HG03457 (cell line): ENCODE measurements at regions not wholly inside any gene's neighbourhood (a gene's known extent, or its start where the extent isn't known, plus 50 kb on each side); places are given as distances from the start of the nearest gene placed in this dataset.

Experiments
- ATAC-seq: cut with Tn5 transposase; IDR thresholded peaks from one replicate; pipeline ENCODE4 v1.9.1; 2021; ENCODE audit warnings: moderate number of reproducible peaks; ENCODE audit not compliant: unreplicated experiment

- no peak for ATAC-seq
Observed at GRCh38 chr20:6501061-6501460, 266.4 kb upstream of the BMP2 start.

- ATAC-seq = no peak
Observed at GRCh38 chr20:6499566-6499965, 267.9 kb upstream of the BMP2 start.

- no peak for ATAC-seq
Observed at GRCh38 chr20:6496874-6497273, 270.6 kb upstream of the BMP2 start.

- ATAC-seq = no peak
Observed at GRCh38 chr20:6495907-6496306, 271.6 kb upstream of the BMP2 start.

GRCh38 chr20:6492271-6493055 is 275.0 kb upstream of the BMP2 start:
- no peak for ATAC-seq

- no peak for ATAC-seq
Observed at GRCh38 chr20:6490849-6491248, 276.6 kb upstream of the BMP2 start.

- no peak for ATAC-seq
Observed at GRCh38 chr20:6489361-6490171, 277.9 kb upstream of the BMP2 start.

GRCh38 chr20:6485351-6485750 is 282.1 kb upstream of the BMP2 start:
- no peak for ATAC-seq

- no peak for ATAC-seq
Observed at GRCh38 chr20:6483727-6484126, 283.8 kb upstream of the BMP2 start.

GRCh38 chr20:6482486-6482885 is 285.0 kb upstream of the BMP2 start:
- ATAC-seq = no peak

- ATAC-seq = no peak
Observed at GRCh38 chr20:6480328-6481200, 286.9 kb upstream of the BMP2 start.

- ATAC-seq = no peak
Observed at GRCh38 chr20:6473197-6473596, 294.3 kb upstream of the BMP2 start.

GRCh38 chr20:6471871-6472270 is 295.6 kb upstream of the BMP2 start:
- no peak for ATAC-seq

GRCh38 chr20:6471110-6471647 is 296.3 kb upstream of the BMP2 start:
- no peak for ATAC-seq

- no peak for ATAC-seq
Observed at GRCh38 chr20:6469695-6470094, 297.8 kb upstream of the BMP2 start.

GRCh38 chr20:6468423-6469116 is 298.9 kb upstream of the BMP2 start:
- no peak for ATAC-seq

- ATAC-seq = no peak
Observed at GRCh38 chr20:6467562-6467961, 299.9 kb upstream of the BMP2 start.

- ATAC-seq = no peak
Observed at GRCh38 chr20:6466075-6466810, 301.2 kb upstream of the BMP2 start.

- no peak for ATAC-seq
Observed at GRCh38 chr20:6450841-6451240, 316.6 kb upstream of the BMP2 start.

- no peak for ATAC-seq
Observed at GRCh38 chr20:6440443-6440799, 317.6 kb upstream of the FERMT1 start.
